Loucy (cell line): ENCODE measurements at regions not wholly inside any gene's neighbourhood (a gene's known extent, or its start where the extent isn't known, plus 50 kb on each side); places are given as distances from the start of the nearest gene placed in this dataset.

Experiments used
- H2AFZ ChIP-seq: fragments of 200-600 bp; sonication (generic); 2 replicates; pipeline ENCODE4 v1.6.0; 2016; ENCODE audit warnings: antibody characterized with exemption, mild to moderate bottlenecking, low read length, moderate library complexity
- H3F3A ChIP-seq: fragments of 200-600 bp; 2 replicates; pipeline ENCODE4 v1.6.0; 2016; ENCODE audit warnings: antibody characterized with exemption, low read depth, mild to moderate bottlenecking
- H3K27me3 ChIP-seq: fragments of 200-600 bp; sonication (generic); 2 replicates; pipeline ENCODE4 v1.6.1; 2014; ENCODE audit warnings: low read length, mild to moderate bottlenecking; ENCODE audit not compliant: insufficient read depth, poor library complexity, severe bottlenecking
- H3K36me3 ChIP-seq: fragments of 200-600 bp; sonication (generic); 2 replicates; pipeline ENCODE4 v1.6.1; 2016; ENCODE audit warnings: low read length; ENCODE audit not compliant: insufficient read depth
- H3K4me1 ChIP-seq: fragments of 200-600 bp; sonication (generic); 2 replicates; pipeline ENCODE4 v1.5.1; 2014; ENCODE audit warnings: low read length, mild to moderate bottlenecking; ENCODE audit not compliant: insufficient read depth, poor library complexity, severe bottlenecking
- H3K4me2 ChIP-seq: fragments of 200-600 bp; sonication (generic); 2 replicates; pipeline ENCODE4 v1.6.0; 2014; ENCODE audit warnings: antibody characterized with exemption, low read length, low read depth, mild to moderate bottlenecking; ENCODE audit not compliant: poor library complexity, severe bottlenecking
- H3K4me3 ChIP-seq: fragments of 200-600 bp; sonication (generic); 2 replicates; pipeline ENCODE4 v1.5.1; 2014; ENCODE audit warnings: low read length, mild to moderate bottlenecking, mixed read lengths; ENCODE audit not compliant: poor library complexity, severe bottlenecking
- H3K79me2 ChIP-seq: fragments of 200-600 bp; sonication (generic); 2 replicates; pipeline ENCODE4 v1.6.1; 2014; ENCODE audit warnings: low read length; ENCODE audit not compliant: insufficient read depth
- H3K9ac ChIP-seq: fragments of 200-600 bp; sonication (generic); 2 replicates; pipeline ENCODE4 v1.6.0; 2014; ENCODE audit warnings: mild to moderate bottlenecking, low read depth, low read length, moderate library complexity; ENCODE audit not compliant: poor library complexity, severe bottlenecking
- H3K9me2 ChIP-seq: fragments of 200-600 bp; sonication (generic); replicated peaks from 2 replicates; pipeline ENCODE4 v1.6.1; 2016; ENCODE audit warnings: low read depth, low read length, mixed read lengths
- H3K9me3 ChIP-seq: fragments of 200-600 bp; sonication (generic); 2 replicates; pipeline ENCODE4 v1.6.1; 2014; ENCODE audit warnings: mild to moderate bottlenecking, antibody characterized with exemption, low read length, low read depth; ENCODE audit not compliant: insufficient read depth
- H4K20me1 ChIP-seq: fragments of 200-600 bp; sonication (generic); 2 replicates; pipeline ENCODE4 v1.6.0; 2014; ENCODE audit warnings: antibody characterized with exemption, low read length, mild to moderate bottlenecking; ENCODE audit not compliant: insufficient read depth, poor library complexity, severe bottlenecking
- EZH2phosphoT487 ChIP-seq: fragments of 200-600 bp; IDR thresholded peaks from 2 replicates; pipeline ENCODE4 v1.6.1; 2018; ENCODE audit warnings: antibody characterized with exemption, mild to moderate bottlenecking, moderate library complexity, borderline replicate concordance
- TF ChIP-seq, protein P1 (sequence below): fragments of 200-600 bp; sonication (generic); conservative IDR thresholded peaks from 2 replicates; pipeline ENCODE4 v1.5.1; 2014; ENCODE audit warnings: mild to moderate bottlenecking, antibody characterized with exemption, low read length

DNA sequence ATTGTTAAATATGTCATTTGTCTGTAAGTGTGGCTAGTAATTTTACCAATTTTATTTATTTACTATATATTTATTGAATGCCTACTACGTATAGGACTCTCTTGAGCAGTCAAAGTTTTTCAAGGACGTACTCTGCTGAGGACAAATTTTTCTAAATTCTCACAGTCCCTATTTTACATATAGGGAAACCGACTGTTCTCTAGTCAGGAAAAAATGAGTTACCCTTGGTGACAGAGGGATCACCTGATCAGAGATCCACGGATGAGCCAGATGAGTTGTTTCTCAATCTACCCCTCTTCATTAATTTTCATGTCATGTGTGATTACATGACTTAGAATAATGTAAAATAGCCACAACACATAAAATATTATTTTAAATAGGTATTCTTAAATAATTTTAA is 96.2 kb upstream of the SLC38A2 start:
- no peak for TF ChIP-seq EZH2phosphoT487
- TF ChIP-seq, protein P1, sequence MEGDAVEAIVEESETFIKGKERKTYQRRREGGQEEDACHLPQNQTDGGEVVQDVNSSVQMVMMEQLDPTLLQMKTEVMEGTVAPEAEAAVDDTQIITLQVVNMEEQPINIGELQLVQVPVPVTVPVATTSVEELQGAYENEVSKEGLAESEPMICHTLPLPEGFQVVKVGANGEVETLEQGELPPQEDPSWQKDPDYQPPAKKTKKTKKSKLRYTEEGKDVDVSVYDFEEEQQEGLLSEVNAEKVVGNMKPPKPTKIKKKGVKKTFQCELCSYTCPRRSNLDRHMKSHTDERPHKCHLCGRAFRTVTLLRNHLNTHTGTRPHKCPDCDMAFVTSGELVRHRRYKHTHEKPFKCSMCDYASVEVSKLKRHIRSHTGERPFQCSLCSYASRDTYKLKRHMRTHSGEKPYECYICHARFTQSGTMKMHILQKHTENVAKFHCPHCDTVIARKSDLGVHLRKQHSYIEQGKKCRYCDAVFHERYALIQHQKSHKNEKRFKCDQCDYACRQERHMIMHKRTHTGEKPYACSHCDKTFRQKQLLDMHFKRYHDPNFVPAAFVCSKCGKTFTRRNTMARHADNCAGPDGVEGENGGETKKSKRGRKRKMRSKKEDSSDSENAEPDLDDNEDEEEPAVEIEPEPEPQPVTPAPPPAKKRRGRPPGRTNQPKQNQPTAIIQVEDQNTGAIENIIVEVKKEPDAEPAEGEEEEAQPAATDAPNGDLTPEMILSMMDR, result no peak
- H2AFZ ChIP-seq, result no peak overlapping the region
- H3K9me3 ChIP-seq, result no peaks in the 10 kb centered on the region
- no peaks in the 10 kb centered on the region for H3K9me2 ChIP-seq
- H3K4me1 ChIP-seq, result peaks cover 41% of the 10 kb centered on the region
- H3K27me3 ChIP-seq, result no peaks in the 10 kb centered on the region
- no peak overlapping the region for H3K9ac ChIP-seq
- no peak overlapping the region for H3K4me3 ChIP-seq
- peaks cover 7% of the 10 kb centered on the region; the same call in 1 of the 2 replicates for H3F3A ChIP-seq
- peaks cover 22% of the 10 kb centered on the region for H3K79me2 ChIP-seq
- no peaks in the 10 kb centered on the region for H3K36me3 ChIP-seq
- H3K4me2 ChIP-seq, result no peak overlapping the region
- H4K20me1 ChIP-seq, result no peaks in the 10 kb centered on the region

DNA sequence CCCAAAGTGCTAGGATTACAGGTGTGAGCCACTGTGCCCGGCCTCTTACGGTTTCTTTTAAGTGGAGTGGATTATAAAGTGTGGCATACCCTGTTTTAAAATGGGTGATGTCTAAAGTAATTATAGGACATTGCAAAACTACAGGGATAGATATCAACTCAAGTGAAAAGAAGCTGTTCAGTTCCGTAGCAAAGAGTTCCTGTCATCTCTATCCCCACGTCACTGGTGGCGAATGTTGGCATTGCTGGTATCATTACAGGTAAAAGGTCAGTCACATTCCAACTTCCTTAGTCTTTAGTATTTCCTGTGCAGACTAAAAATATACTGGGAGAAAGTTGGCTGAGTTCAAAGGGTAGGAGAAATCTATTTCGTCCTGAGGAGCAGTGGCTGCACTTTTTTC is 95.6 kb upstream of the SLC38A2 start:
- Histone ChIP-seq H4K20me1 (no peaks in the 10 kb centered on the region), H2AFZ (no peak overlapping the region), H3K79me2 (peaks cover 22% of the 10 kb centered on the region), H3K27me3 (no peaks in the 10 kb centered on the region), H3K4me1 (peaks cover 36% of the 10 kb centered on the region), H3F3A (peaks cover 5% of the 10 kb centered on the region; the same call in 1 of the 2 replicates), H3K36me3 (no peaks in the 10 kb centered on the region), H3K9me3 (no peaks in the 10 kb centered on the region), H3K4me3 (no peak overlapping the region), H3K4me2 (no peak overlapping the region), H3K9ac (no peak overlapping the region), H3K9me2 (no peaks in the 10 kb centered on the region)
- TF ChIP-seq, protein P1, result no peak
- TF ChIP-seq EZH2phosphoT487, result no peak

DNA sequence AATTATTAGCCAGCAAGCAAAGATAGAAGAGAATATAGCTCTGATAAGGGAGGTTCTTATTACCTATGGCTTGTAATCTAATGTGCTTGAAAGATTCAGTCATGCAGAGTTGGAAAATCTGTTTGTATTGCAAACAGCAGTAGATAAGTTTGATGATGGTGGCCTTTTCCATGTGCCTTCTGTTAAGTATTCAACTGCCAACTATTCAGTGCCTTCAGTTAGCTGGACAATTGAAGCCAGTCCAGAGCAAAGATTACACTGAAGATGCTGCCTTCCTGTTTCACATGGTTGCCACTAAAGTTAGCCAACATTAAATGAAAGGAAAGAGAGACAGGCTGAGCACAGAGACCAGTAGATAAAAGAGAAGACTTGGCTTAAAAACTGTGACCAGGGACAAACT is 92.7 kb upstream of the SLC38A2 start:
- Histone ChIP-seq H3K27me3 (no peaks in the 10 kb centered on the region), H3K9me3 (no peaks in the 10 kb centered on the region), H3K9ac (no peak overlapping the region), H3K79me2 (no peaks in the 10 kb centered on the region), H2AFZ (0 out of 2 replicates have a peak overlapping the region, but pooled peaks have one; percentile 18), H3K4me1 (peaks cover 24% of the 10 kb centered on the region), H4K20me1 (no peaks in the 10 kb centered on the region), H3K4me3 (no peak overlapping the region), H3K4me2 (no peak overlapping the region), H3F3A (no peaks in the 10 kb centered on the region), H3K36me3 (no peaks in the 10 kb centered on the region), H3K9me2 (no peaks in the 10 kb centered on the region)
- TF ChIP-seq, protein P1, result no peak
- TF ChIP-seq EZH2phosphoT487, result no peak
